ENCODE measurements at regions not wholly inside any gene's neighbourhood (a gene's known extent, or its start where the extent isn't known, plus 50 kb on each side); places are given as distances from the start of the nearest gene placed in this dataset.

DNA sequence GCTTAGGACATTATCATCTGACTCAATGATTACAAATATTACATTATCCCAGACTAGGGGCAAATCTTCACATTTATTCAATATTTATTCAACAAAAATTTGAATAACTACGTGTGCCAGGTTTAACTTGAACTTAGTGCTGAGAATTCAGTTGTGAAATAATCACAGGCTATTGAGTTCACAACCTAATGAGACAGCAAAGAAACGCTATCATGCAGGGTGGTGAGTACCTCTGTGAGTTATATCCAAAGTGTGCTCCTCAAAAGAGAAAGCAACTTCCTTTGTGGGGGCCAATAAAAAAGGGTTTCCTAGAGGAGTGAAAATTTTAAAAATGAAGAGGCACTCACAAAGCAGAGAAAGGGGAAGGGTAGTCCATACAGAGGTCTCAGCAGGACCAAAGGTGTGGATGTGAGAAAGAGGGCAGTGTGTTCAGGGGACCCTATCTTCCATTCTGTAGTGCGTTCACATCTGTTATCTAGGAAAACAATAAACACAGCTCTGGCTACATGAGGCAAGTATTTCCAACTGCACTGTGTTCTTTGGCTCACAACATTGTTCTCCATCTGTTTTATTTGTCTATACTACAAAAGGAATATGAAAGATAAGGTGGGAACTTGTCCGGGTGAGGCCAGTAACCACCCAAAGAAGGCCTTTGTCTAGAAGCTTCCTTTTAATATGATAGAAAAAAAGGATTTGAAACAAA, 155.4 kb upstream of the MARCKS start:
- H3K4me1 ChIP-seq = peaks cover 0 to 13% (median 0%) of the 10 kb centered on the region in 9 donors
- H3K4me3 ChIP-seq = no peak overlapping the region
- no peak for TF ChIP-seq CTCF (IDR thresholded peaks at IDR 0.05)
- peak overlapping the region in 1 of 10 donors; percentile 2 for H3K27ac ChIP-seq
- no peaks in the 10 kb centered on the region for H3K36me3 ChIP-seq
- H3K27me3 ChIP-seq = no peaks in the 10 kb centered on the region
- no peaks in the 10 kb centered on the region for H3K9me3 ChIP-seq
- WGBS, 2 donors = 64 to 67% methylated on average over 4 of the region's 4 CpGs
- DNase-seq = no peak
- intact Hi-C loops (cut with DNase I) = no loop called here
- peak in 5 of 8 donors; percentile 48 to 72 (median 58) for ATAC-seq

DNA sequence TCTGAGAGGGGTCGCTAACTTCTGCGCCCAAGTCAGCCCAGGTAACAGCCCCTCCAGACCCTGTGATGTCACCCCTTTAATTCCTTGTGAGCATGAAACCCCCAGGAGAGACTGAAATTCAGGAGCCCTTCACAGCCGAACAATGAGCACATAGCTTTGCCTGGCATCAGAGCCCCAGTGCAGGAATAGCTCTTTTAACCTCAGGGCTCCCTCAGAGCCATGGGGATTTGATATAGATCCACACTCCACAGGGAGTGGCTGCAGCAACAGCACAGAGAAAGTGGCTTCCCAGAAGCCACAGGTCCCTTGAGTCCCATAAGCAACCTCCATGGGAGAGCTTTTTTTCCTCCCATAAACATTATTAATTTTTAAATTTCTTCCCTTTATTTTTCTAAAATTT, 150.0 kb upstream of the MARCKS start:
- DNase-seq = no peak
- Histone ChIP-seq H3K27me3 (no peaks in the 10 kb centered on the region), H3K27ac (no peak overlapping the region), H3K4me1 (peaks cover 0 to 4% (median 0%) of the 10 kb centered on the region in 9 donors), H3K36me3 (no peaks in the 10 kb centered on the region), H3K9me3 (no peaks in the 10 kb centered on the region), H3K4me3 (no peak overlapping the region)
- ATAC-seq = no peak
- no peak for TF ChIP-seq CTCF (IDR thresholded peaks at IDR 0.05)
- 84 to 86% methylated on average over 3 of the region's 3 CpGs for WGBS, 2 donors
- intact Hi-C loops (cut with DNase I) = no loop called here

GRCh38 chr6:113709936-113710509, 147.1 kb upstream of the MARCKS start:
- Histone ChIP-seq H3K4me3 (no peak overlapping the region), H3K36me3 (no peaks in the 10 kb centered on the region), H3K9me3 (no peaks in the 10 kb centered on the region), H3K27ac (no peak overlapping the region), H3K4me1 (no peaks in the 10 kb centered on the region), H3K27me3 (no peaks in the 10 kb centered on the region)
- DNase-seq = no peak
- intact Hi-C loops (cut with DNase I) = no loop called here
- WGBS, 2 donors = 92% methylated on average over 6 of the region's 6 CpGs
- no peak for ATAC-seq
- no peak for TF ChIP-seq CTCF (IDR thresholded peaks at IDR 0.05)

GRCh38 chr6:113713665-113714064, 143.5 kb upstream of the MARCKS start:
- Histone ChIP-seq H3K4me1 (no peaks in the 10 kb centered on the region), H3K9me3 (no peaks in the 10 kb centered on the region), H3K4me3 (no peak overlapping the region), H3K27ac (no peak overlapping the region), H3K27me3 (no peaks in the 10 kb centered on the region), H3K36me3 (no peaks in the 10 kb centered on the region)
- no peak for TF ChIP-seq CTCF (IDR thresholded peaks at IDR 0.05)
- DNase-seq = no peak
- intact Hi-C loops (cut with DNase I) = no loop called here
- 96 to 99% methylated on average over 2 of the region's 2 CpGs for WGBS, 2 donors
- no peak for ATAC-seq
